Testis (tissue), 2 donors: ENCODE measurements at regions not wholly inside any gene's neighbourhood (a gene's known extent, or its start where the extent isn't known, plus 50 kb on each side); places are given as distances from the start of the nearest gene placed in this dataset.

Experiments
- CTCF ChIP-seq, 3 experiments: fragments of 450-650 bp in 2 of 3; fragments of 200-600 bp in 1 of 3; sonication (generic) in 1 of 3; IDR thresholded peaks; one replicate each; pipeline ENCODE4 v1.5.1; 2016 to 2019; ENCODE audit warnings: antibody characterized with exemption in 3 of 3, mild to moderate bottlenecking in 2 of 3, moderate library complexity in 1 of 3
- POLR2A ChIP-seq: fragments of 450-650 bp; IDR thresholded peaks from one replicate; pipeline ENCODE4 v1.6.1; 2017; ENCODE audit warnings: antibody characterized with exemption, mild to moderate bottlenecking, moderate library complexity

- no peak for TF ChIP-seq POLR2A
- TF ChIP-seq CTCF (IDR thresholded peaks at IDR 0.05) = no peak
Measured at GRCh38 chr1:227379555-227379892, 61.2 kb upstream of the CDC42BPA start.
